ENCODE measurements at regions not wholly inside any gene's neighbourhood (a gene's known extent, or its start where the extent isn't known, plus 50 kb on each side); places are given as distances from the start of the nearest gene placed in this dataset.
"Not testable (repeated sequence)": the region's sequence is repeated elsewhere in the genome, so short reads cannot be mapped to it uniquely, and the experiment has no call there.

DNA sequence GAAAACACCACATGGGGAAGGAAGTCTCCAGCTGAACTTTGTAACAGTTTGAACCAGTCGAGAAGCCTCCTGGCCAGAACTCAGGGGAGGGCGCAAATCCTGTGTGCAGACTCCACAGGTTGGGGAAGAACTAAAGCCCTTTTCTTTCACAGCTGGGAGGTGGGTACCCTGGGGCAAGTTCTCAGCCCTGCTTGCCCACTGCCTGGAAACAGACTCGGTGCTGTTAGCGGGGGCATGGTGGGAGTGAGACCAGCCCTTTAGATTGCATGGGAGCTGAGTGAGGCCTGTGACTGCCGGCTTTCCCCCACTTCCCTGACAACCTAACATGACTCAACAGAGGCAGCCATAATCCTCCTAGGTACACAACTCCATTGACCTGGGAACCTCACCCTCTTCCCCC lies 223.6 kb upstream of the DLGAP1 start:
- TF ChIP-seq, protein P1, sequence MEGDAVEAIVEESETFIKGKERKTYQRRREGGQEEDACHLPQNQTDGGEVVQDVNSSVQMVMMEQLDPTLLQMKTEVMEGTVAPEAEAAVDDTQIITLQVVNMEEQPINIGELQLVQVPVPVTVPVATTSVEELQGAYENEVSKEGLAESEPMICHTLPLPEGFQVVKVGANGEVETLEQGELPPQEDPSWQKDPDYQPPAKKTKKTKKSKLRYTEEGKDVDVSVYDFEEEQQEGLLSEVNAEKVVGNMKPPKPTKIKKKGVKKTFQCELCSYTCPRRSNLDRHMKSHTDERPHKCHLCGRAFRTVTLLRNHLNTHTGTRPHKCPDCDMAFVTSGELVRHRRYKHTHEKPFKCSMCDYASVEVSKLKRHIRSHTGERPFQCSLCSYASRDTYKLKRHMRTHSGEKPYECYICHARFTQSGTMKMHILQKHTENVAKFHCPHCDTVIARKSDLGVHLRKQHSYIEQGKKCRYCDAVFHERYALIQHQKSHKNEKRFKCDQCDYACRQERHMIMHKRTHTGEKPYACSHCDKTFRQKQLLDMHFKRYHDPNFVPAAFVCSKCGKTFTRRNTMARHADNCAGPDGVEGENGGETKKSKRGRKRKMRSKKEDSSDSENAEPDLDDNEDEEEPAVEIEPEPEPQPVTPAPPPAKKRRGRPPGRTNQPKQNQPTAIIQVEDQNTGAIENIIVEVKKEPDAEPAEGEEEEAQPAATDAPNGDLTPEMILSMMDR (IDR thresholded peaks at IDR 0.05) = not testable (repeated sequence)
- TF ChIP-seq EP300 (IDR thresholded peaks at IDR 0.05) = not testable (repeated sequence)
